Stimulated activated CD4-positive, alpha-beta T cell treated with anti-CD3 and anti-CD28 coated beads, Interleukin-15, amount 100 ng/mL, for 24 hours (primary cell): ENCODE measurements at regions not wholly inside any gene's neighbourhood (a gene's known extent, or its start where the extent isn't known, plus 50 kb on each side); places are given as distances from the start of the nearest gene placed in this dataset.

Source experiments
- DNase-seq: peaks from one replicate; pipeline ENCODE4 v3.0.0-alpha.2; 2020

DNA sequence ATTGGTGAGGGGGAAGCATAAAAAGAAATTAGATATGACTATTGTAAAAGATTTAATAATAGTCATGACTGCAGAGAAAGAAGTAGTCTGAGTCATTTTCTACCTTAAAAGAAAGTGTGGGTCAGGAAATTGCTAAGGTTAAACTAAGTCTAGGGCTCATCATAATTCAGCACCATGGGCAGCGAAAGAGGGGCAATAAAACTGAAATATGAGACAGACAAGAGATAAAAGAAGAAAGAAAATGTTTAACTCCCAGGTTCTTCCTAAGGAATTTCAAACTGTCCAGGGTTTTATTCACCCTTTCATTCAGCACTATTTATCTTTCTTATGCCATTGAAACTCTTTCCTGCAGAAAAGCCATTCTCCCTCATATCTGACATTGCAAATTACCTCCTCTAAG, 114.4 kb upstream of the API5 start:
- DNase-seq = no peak

- DNase-seq = no peak
Measured at GRCh38 chr11:43200031-43200430, 111.8 kb upstream of the API5 start.

- no peak for DNase-seq
Measured at GRCh38 chr11:43212279-43212678, 99.5 kb upstream of the API5 start.

- no peak for DNase-seq
Measured at GRCh38 chr11:43214471-43214870, 97.3 kb upstream of the API5 start.

GRCh38 chr11:43217849-43218248, 93.9 kb upstream of the API5 start:
- no peak for DNase-seq

GRCh38 chr11:43222215-43222614, 89.6 kb upstream of the API5 start:
- no peak for DNase-seq

- no peak for DNase-seq
Measured at GRCh38 chr11:43223026-43223425, 88.8 kb upstream of the API5 start.

- no peak for DNase-seq
Measured at GRCh38 chr11:43234881-43235280, 76.9 kb upstream of the API5 start.

GRCh38 chr11:43238341-43238740, 73.5 kb upstream of the API5 start:
- no peak for DNase-seq

DNA sequence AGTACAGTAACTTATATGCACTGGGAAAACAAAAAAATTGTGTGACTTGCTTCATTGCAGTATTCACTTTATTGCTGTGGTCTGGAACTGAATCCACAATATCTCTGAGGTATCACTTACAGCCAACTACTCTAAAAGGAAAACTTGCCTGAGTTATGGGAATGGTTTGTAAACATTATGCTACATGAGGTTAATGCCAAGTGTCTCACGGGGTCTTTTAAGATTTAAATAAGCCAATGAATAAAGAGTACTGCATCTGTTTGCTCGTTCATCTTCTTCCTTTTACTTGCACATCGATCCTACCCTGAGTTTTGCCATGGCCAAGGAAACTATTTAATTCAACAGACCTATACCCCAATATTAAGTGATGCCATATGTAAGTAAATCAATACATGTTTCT, 72.0 kb upstream of the API5 start:
- DNase-seq = no peak

DNA sequence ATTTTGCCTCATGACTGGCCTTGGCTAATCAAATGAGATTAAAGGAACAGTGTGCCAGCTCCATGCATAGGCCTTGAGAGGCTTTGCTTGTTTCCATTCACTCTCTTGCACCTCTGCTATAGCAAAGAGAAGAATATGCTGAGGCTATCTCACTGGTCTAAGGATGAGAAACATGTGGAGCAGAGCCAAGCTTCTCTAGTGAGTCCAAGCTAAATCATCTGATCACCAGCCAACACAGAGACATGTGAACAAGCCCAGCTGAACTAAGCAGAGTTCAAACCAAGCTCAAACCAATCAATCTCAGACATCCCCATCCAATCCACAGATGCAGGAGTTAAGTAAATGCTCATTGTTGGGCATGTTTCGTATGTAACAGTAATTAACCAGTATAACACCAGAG, 69.4 kb upstream of the API5 start:
- DNase-seq = no peak

DNA sequence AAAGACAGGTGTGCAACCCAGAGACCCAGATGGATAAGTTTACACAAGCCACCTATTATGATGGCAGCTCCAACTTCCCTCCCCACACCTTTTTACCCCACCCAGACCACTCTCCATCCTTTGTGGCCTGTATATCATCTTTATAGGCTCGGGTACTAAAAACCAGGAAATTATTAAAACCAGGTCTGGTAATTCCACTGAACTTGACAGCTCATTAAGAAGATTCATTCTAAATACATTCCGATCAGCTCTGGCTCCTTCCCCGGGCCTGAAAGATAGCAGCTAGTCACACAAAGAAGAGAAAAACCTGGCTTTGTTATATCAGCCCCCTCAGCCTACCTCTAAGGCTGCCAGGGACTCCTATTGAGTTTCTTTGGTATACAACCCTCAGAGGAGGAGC, 67.9 kb upstream of the API5 start:
- no peak for DNase-seq

GRCh38 chr11:43245466-43245865, 66.3 kb upstream of the API5 start:
- DNase-seq = no peak

- DNase-seq = no peak
Measured at GRCh38 chr11:43250309-43250708, 61.5 kb upstream of the API5 start.

DNA sequence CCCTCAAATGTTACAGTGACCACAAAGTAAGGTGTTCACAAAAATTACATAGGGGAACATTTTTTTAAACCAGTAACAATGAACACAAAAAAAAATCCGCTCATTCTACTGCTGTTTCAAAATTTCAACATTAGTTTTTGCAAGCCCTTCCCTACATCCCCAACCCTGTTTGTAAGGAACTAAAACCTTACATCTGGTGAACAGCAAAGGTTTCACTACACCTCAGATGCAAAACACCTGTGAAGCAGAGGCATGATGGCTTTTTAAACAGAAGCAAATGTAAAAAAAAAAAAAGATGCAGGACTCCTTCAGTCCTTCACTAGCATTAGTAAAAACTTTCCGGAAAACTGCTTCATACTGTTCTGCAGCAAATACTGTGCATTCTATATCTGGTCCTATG, 50.0 kb upstream of the API5 start:
- no peak for DNase-seq
